ENCODE measurements at regions not wholly inside any gene's neighbourhood (a gene's known extent, or its start where the extent isn't known, plus 50 kb on each side); places are given as distances from the start of the nearest gene placed in this dataset.

- H3K36me3 ChIP-seq, result no peaks in the 10 kb centered on the region
- TF ChIP-seq POLR2A (IDR thresholded peaks at IDR 0.05), result peak in 1 of 2 donors; percentile 24
- TF ChIP-seq, protein P1, sequence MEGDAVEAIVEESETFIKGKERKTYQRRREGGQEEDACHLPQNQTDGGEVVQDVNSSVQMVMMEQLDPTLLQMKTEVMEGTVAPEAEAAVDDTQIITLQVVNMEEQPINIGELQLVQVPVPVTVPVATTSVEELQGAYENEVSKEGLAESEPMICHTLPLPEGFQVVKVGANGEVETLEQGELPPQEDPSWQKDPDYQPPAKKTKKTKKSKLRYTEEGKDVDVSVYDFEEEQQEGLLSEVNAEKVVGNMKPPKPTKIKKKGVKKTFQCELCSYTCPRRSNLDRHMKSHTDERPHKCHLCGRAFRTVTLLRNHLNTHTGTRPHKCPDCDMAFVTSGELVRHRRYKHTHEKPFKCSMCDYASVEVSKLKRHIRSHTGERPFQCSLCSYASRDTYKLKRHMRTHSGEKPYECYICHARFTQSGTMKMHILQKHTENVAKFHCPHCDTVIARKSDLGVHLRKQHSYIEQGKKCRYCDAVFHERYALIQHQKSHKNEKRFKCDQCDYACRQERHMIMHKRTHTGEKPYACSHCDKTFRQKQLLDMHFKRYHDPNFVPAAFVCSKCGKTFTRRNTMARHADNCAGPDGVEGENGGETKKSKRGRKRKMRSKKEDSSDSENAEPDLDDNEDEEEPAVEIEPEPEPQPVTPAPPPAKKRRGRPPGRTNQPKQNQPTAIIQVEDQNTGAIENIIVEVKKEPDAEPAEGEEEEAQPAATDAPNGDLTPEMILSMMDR (IDR thresholded peaks at IDR 0.05 in 4 of 5, conservative IDR thresholded peaks at IDR 0.05 in 1 of 5), result no peak
- no peak overlapping the region for H3K4me3 ChIP-seq
- H3K27ac ChIP-seq, result peak overlapping the region; percentile 73 to 85 (median 78)
- H3K9me3 ChIP-seq, result no peaks in the 10 kb centered on the region
- ATAC-seq (peak; percentile 96), DNase-seq (peak; percentile 69 to 86)
- peaks cover 26 to 37% of the 10 kb centered on the region in 2 donors for H3K4me1 ChIP-seq
- intact Hi-C loops (cut with DNase I; ENCODE audit: low total_unique reads) (no loop called here), in situ Hi-C loops (cut with MboI; ENCODE audit: low sequenced_read_pairs in 4 of 4) (no loop called here)
- no peaks in the 10 kb centered on the region for H3K27me3 ChIP-seq
These were observed 97.9 kb upstream of the RAB3GAP2 start for GRCh38 chr1:220370041-220370700.

GRCh38 chr1:220369511-220369910, 97.3 kb upstream of the RAB3GAP2 start:
- ATAC-seq, result no peak
- H3K4me3 ChIP-seq, result no peak overlapping the region
- no peaks in the 10 kb centered on the region for H3K36me3 ChIP-seq
- intact Hi-C loops (cut with DNase I; ENCODE audit: low total_unique reads) (no loop called here), in situ Hi-C loops (cut with MboI; ENCODE audit: low sequenced_read_pairs in 4 of 4) (no loop called here)
- no peaks in the 10 kb centered on the region for H3K9me3 ChIP-seq
- TF ChIP-seq, protein P1 (IDR thresholded peaks at IDR 0.05 in 4 of 5, conservative IDR thresholded peaks at IDR 0.05 in 1 of 5), result no peak
- H3K4me1 ChIP-seq, result peaks cover 26 to 37% of the 10 kb centered on the region in 2 donors
- DNase-seq, result no peak
- peak overlapping the region; percentile 73 to 85 (median 78) for H3K27ac ChIP-seq
- no peaks in the 10 kb centered on the region for H3K27me3 ChIP-seq

DNA sequence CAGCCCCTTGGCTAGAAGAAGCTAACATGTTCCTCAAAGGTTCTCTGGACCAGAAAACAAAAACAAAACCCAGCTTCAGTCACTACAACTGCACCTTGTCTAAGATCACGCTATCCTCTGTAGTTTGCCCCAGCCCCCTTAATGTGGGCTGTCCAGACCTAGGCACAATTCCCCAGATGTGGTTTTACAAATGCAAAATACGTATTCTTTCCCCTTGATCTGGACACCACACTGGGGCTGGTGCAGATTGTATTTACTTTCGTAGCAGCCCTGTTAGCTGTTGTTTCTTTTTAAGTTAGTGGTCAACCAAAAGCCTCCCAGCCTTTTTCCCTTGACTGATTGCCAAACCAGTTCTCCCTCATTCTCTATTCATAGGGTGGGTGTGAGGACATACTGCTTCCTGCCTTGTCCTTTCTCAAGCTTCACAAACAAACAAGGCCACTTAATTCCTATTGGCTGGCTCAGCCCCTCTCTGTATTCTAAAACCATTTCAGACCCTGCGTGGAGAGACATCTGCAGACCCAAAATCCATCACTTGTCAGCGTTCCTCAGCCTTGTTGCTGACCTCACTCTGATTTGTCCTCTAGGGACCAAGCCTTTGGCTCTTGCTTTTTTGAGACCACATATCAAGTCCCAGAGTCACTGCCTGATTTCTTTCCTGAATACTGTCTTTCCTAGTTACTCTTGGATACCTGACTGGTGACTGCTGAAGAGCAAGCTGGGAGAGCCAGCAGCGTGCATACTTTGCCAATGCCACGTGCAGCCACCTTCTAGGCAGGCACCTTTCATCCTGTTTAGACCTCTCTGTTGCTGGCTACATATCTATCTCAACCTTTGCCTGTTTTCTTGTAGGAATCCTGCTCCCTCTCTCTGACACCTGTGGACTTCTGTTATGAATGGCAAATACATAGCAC, 96.4 kb upstream of the RAB3GAP2 start:
- DNase-seq (no peak), ATAC-seq (no peak)
- TF ChIP-seq, protein P1 (IDR thresholded peaks at IDR 0.05 in 4 of 5, conservative IDR thresholded peaks at IDR 0.05 in 1 of 5), result no peak
- no peak for TF ChIP-seq POLR2A (IDR thresholded peaks at IDR 0.05)
- Histone ChIP-seq H3K36me3 (no peaks in the 10 kb centered on the region), H3K27me3 (no peaks in the 10 kb centered on the region), H3K4me1 (peaks cover 26 to 37% of the 10 kb centered on the region in 2 donors), H3K27ac (peak overlapping the region; percentile 31 to 85 (median 78)), H3K4me3 (no peak overlapping the region), H3K9me3 (no peaks in the 10 kb centered on the region)
- in situ Hi-C loops (cut with MboI; ENCODE audit: low sequenced_read_pairs in 4 of 4) (no loop called here), intact Hi-C loops (cut with DNase I; ENCODE audit: low total_unique reads) (no loop called here)

GRCh38 chr1:220367833-220368232, 95.6 kb upstream of the RAB3GAP2 start:
- DNase-seq (no peak), ATAC-seq (no peak)
- H3K27me3 ChIP-seq, result no peaks in the 10 kb centered on the region
- TF ChIP-seq POLR2A (IDR thresholded peaks at IDR 0.05), result no peak
- TF ChIP-seq, protein P1 (IDR thresholded peaks at IDR 0.05 in 4 of 5, conservative IDR thresholded peaks at IDR 0.05 in 1 of 5), result no peak
- peaks cover 26 to 37% of the 10 kb centered on the region in 2 donors for H3K4me1 ChIP-seq
- H3K27ac ChIP-seq, result peak overlapping the region in 3 of 4 donors; percentile 29 to 85 (median 80)
- no peak overlapping the region for H3K4me3 ChIP-seq
- H3K9me3 ChIP-seq, result no peaks in the 10 kb centered on the region
- intact Hi-C loops (cut with DNase I; ENCODE audit: low total_unique reads) (no loop called here), in situ Hi-C loops (cut with MboI; ENCODE audit: low sequenced_read_pairs in 4 of 4) (no loop called here)
- H3K36me3 ChIP-seq, result no peaks in the 10 kb centered on the region

All from gastrocnemius medialis (tissue), 4 donors.